ENCODE measurements at regions not wholly inside any gene's neighbourhood (a gene's known extent, or its start where the extent isn't known, plus 50 kb on each side); places are given as distances from the start of the nearest gene placed in this dataset.

DNA sequence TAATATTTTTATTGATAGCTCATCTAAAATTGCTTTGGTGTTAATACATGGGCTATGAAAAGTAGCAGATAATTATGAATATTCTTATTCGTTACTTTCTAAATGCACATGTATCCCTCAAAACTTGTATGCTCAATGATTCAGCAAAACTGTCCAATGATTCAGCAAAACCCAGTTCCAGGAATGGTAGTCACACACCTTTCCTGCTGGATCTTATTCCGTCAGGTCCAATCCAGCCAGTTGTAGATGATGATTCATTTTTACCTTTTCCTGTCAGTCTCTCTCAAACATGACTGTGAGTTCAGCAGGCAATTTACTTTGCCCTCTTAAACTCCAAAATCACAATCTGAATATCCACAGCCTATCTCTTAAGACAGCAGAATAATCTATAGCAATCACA, 1082.6 kb downstream of the EFNB2 start:
- Mint-ChIP-seq H3K27me3 (ENCODE audit: unreplicated experiment) (peaks cover 2% of the 10 kb centered on the region), H3K27ac (ENCODE audit: unreplicated experiment) (no peak overlapping the region), H3K9me3 (ENCODE audit: unreplicated experiment) (no peaks in the 10 kb centered on the region), H3K4me3 (ENCODE audit: unreplicated experiment) (no peak overlapping the region), H3K4me1 (ENCODE audit: low read depth, unreplicated experiment) (no peaks in the 10 kb centered on the region), H3K36me3 (ENCODE audit: unreplicated experiment) (no peaks in the 10 kb centered on the region)
- TF ChIP-seq, protein P1, sequence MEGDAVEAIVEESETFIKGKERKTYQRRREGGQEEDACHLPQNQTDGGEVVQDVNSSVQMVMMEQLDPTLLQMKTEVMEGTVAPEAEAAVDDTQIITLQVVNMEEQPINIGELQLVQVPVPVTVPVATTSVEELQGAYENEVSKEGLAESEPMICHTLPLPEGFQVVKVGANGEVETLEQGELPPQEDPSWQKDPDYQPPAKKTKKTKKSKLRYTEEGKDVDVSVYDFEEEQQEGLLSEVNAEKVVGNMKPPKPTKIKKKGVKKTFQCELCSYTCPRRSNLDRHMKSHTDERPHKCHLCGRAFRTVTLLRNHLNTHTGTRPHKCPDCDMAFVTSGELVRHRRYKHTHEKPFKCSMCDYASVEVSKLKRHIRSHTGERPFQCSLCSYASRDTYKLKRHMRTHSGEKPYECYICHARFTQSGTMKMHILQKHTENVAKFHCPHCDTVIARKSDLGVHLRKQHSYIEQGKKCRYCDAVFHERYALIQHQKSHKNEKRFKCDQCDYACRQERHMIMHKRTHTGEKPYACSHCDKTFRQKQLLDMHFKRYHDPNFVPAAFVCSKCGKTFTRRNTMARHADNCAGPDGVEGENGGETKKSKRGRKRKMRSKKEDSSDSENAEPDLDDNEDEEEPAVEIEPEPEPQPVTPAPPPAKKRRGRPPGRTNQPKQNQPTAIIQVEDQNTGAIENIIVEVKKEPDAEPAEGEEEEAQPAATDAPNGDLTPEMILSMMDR (IDR thresholded peaks at IDR 0.05; ENCODE audit: partially characterized antibody, unreplicated experiment): no peak
- no peak for DNase-seq

DNA sequence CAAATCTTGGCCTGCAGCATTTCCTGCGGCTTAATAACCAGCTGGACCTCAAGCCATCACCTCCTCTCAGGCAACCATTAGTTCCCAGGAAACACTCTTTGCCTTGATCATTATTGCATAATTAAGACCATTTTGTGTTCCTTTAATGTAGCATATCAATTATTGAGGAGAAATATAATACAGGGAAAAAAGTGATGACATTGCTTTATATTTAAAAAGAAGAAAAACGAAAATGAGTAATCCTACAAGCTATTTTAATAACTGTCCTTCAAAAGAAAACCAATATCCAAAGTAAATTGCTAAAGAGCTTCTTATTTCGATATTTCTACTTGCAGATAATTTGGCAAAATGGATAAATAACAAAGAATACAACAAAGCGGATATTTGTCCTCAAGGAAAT, 1084.7 kb downstream of the EFNB2 start:
- H3K4me3 Mint-ChIP-seq (ENCODE audit: unreplicated experiment): no peak overlapping the region
- H3K27ac Mint-ChIP-seq (ENCODE audit: unreplicated experiment): no peak overlapping the region
- H3K9me3 Mint-ChIP-seq (ENCODE audit: unreplicated experiment): no peaks in the 10 kb centered on the region
- TF ChIP-seq, protein P1 (IDR thresholded peaks at IDR 0.05; ENCODE audit: partially characterized antibody, unreplicated experiment): no peak
- H3K4me1 Mint-ChIP-seq (ENCODE audit: low read depth, unreplicated experiment): no peaks in the 10 kb centered on the region
- H3K27me3 Mint-ChIP-seq (ENCODE audit: unreplicated experiment): peaks cover 2% of the 10 kb centered on the region
- no peak for DNase-seq
- no peaks in the 10 kb centered on the region for H3K36me3 Mint-ChIP-seq (ENCODE audit: unreplicated experiment)

DNA sequence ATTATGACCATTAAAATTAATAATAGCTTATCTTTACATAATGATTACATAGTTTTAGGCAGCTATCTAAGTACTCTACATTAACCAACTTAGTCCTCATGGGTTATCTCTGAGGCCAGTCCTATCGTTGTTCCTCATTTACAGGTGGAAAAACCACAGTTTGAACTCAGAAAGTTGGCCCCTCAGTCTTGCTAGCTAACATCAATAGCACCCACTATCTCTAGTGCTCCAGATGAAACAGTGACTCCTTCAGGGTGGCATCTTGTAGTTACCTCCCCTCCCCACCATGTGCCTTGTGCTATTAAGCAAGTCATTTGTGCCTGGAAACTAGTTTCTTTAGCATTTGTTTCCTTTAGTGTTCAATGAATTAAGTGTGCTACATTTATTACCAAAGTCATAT, 1086.7 kb downstream of the EFNB2 start:
- peaks cover 2% of the 10 kb centered on the region for H3K27me3 Mint-ChIP-seq (ENCODE audit: unreplicated experiment)
- no peaks in the 10 kb centered on the region for H3K9me3 Mint-ChIP-seq (ENCODE audit: unreplicated experiment)
- TF ChIP-seq, protein P1 (IDR thresholded peaks at IDR 0.05; ENCODE audit: partially characterized antibody, unreplicated experiment): no peak
- no peak overlapping the region for H3K4me3 Mint-ChIP-seq (ENCODE audit: unreplicated experiment)
- no peaks in the 10 kb centered on the region for H3K36me3 Mint-ChIP-seq (ENCODE audit: unreplicated experiment)
- H3K27ac Mint-ChIP-seq (ENCODE audit: unreplicated experiment): no peak overlapping the region
- DNase-seq: no peak
- H3K4me1 Mint-ChIP-seq (ENCODE audit: low read depth, unreplicated experiment): no peaks in the 10 kb centered on the region

DNA sequence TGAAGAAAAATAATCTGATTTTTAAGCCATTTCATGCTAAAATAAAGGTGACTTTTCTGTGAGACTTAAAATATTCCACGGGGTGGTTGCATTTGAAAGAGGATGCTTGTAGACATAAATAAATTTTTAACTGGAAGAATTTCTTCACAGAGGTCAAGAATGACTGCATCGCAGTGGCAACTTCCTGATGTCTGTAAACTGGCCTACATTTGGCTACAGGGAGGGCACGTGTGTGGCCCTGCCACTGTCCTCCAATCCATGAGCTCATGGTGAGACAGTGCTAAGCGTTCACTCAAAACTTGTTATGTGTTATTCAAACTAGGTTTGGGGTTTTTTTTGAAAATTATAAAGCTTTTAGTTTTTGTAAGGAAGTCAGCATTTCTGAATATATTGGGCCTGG, 1089.3 kb downstream of the EFNB2 start:
- Mint-ChIP-seq H3K4me1 (ENCODE audit: low read depth, unreplicated experiment) (no peaks in the 10 kb centered on the region), H3K27ac (ENCODE audit: unreplicated experiment) (no peak overlapping the region), H3K9me3 (ENCODE audit: unreplicated experiment) (no peaks in the 10 kb centered on the region), H3K36me3 (ENCODE audit: unreplicated experiment) (no peaks in the 10 kb centered on the region), H3K27me3 (ENCODE audit: unreplicated experiment) (no peaks in the 10 kb centered on the region), H3K4me3 (ENCODE audit: unreplicated experiment) (no peak overlapping the region)
- TF ChIP-seq, protein P1 (IDR thresholded peaks at IDR 0.05; ENCODE audit: partially characterized antibody, unreplicated experiment): no peak
- DNase-seq: no peak

DNA sequence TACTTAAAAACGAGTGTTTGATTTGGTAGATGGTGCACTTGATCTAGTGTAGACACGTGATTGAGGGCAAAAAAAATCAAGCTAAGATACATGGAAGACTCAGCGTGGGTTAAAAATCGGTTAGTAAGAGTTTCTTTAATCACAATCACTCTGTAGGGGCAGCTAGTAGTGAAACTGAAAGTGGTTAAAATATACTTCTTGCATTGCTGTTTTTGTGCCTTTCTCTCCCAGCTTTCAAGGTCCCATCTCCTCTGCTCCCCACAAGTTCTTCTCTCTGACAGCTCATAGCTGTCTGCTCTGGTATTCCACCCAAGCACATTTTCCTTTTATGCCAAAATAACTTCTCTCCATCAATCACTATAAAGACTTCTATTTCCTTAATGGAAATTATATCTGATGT, 1089.7 kb downstream of the EFNB2 start:
- TF ChIP-seq, protein P1 (IDR thresholded peaks at IDR 0.05; ENCODE audit: partially characterized antibody, unreplicated experiment): no peak
- H3K4me3 Mint-ChIP-seq (ENCODE audit: unreplicated experiment): no peak overlapping the region

More for the DNA sequence above, 1089.7 kb downstream of the EFNB2 start:
- H3K36me3 Mint-ChIP-seq (ENCODE audit: unreplicated experiment): no peaks in the 10 kb centered on the region
- no peaks in the 10 kb centered on the region for H3K27me3 Mint-ChIP-seq (ENCODE audit: unreplicated experiment)
- H3K4me1 Mint-ChIP-seq (ENCODE audit: low read depth, unreplicated experiment): no peaks in the 10 kb centered on the region
- no peak overlapping the region for H3K27ac Mint-ChIP-seq (ENCODE audit: unreplicated experiment)
- H3K9me3 Mint-ChIP-seq (ENCODE audit: unreplicated experiment): no peaks in the 10 kb centered on the region
- no peak for DNase-seq
